SK-N-MC (cell line): ENCODE measurements at regions not wholly inside any gene's neighbourhood (a gene's known extent, or its start where the extent isn't known, plus 50 kb on each side); places are given as distances from the start of the nearest gene placed in this dataset.

Source experiments
- DNase-seq: peaks from one replicate; pipeline ENCODE4 v3.0.0-alpha.2; 2011; ENCODE audit warnings: low read depth, low spot score
- H3K27ac ChIP-seq: fragments of 200-600 bp; sonication (generic); 2 replicates; pipeline ENCODE4 v1.5.1; 2016; ENCODE audit warnings: mixed run types
- H3K36me3 ChIP-seq: fragments of 200-600 bp; sonication (generic); 2 replicates; pipeline ENCODE4 v1.6.1; 2017; ENCODE audit warnings: antibody characterized with exemption, low read length, mixed read lengths; ENCODE audit not compliant: insufficient read depth
- H3K4me3 ChIP-seq: fragments of 200-600 bp; sonication (generic); 2 replicates; pipeline ENCODE4 v1.5.1; 2016
- H3K9ac ChIP-seq: fragments of 200-600 bp; sonication (generic); 2 replicates; pipeline ENCODE4 v1.8.0; 2017; ENCODE audit warnings: mixed run types, mixed read lengths; ENCODE audit not compliant: insufficient read length
- H3K9me3 ChIP-seq: fragments of 200-600 bp; sonication (generic); 2 replicates; pipeline ENCODE4 v1.6.1; 2017; ENCODE audit warnings: low read depth, mild to moderate bottlenecking, antibody characterized with exemption, low read length, moderate library complexity, mixed read lengths
- EZH2 ChIP-seq: fragments of 200-600 bp; sonication (generic); IDR thresholded peaks from one replicate; pipeline ENCODE4 v1.6.1; 2017; ENCODE audit warnings: antibody characterized with exemption
- FOXP2 ChIP-seq: optimal IDR thresholded peaks from 2 replicates; pipeline ENCODE3; 2011; ENCODE audit warnings: mild to moderate bottlenecking, moderate library complexity; ENCODE audit not compliant: insufficient read depth; ENCODE audit errors: extremely low read length, control extremely low read depth
- POLR2AphosphoS5 ChIP-seq: IDR thresholded peaks from 2 replicates; pipeline ENCODE4 v1.6.1; 2012; ENCODE audit warnings: mild to moderate bottlenecking, low read depth, low read length, borderline replicate concordance

DNA sequence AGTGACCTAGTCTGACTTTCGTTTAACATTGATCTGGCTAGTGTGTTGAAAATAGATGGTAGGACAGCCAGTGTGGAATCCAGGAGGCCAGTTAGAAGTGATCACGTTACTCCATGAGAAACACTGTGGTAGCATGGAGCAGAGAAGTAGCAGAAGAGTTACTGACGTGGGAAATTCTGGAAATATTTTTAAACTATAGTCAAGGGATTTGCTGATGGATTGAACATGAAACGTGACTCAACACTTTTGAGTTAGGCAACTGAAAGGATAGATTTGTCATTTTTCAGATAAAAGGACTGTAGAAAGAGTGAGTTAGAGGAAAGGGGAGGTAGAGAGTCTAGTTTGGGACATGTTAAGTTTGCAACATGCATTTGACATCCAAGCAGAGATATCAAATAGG is 130.4 kb downstream of the IRS1 start:
- DNase-seq, result no peak
- H3K4me3 ChIP-seq, result no peak overlapping the region
- H3K9me3 ChIP-seq, result no peaks in the 10 kb centered on the region
- H3K27ac ChIP-seq, result no peak overlapping the region
- no peak for TF ChIP-seq POLR2AphosphoS5
- TF ChIP-seq FOXP2, result no peak
- TF ChIP-seq EZH2, result no peak
- H3K36me3 ChIP-seq, result no peaks in the 10 kb centered on the region
- H3K9ac ChIP-seq, result no peak overlapping the region

DNA sequence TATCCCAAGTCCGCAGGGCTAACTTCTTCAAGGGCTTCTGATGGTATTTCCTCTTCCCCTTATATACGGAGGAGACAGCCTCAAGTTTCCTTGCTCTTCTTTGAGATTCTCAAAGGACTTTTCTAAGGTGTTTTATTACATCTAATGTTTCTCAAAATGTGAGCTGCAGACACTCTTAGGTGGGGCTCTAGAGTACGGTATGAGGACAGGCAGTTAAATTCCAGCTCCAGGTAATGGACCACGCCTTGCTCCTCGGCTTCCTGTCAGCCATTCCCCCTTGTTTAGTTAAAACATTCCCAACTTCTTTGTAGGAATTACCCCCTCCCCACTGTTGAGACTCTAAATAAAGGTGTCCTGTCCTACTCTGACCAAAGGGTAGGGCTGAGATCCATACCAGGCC is 131.9 kb downstream of the IRS1 start:
- Histone ChIP-seq H3K9ac (no peak overlapping the region), H3K9me3 (no peaks in the 10 kb centered on the region), H3K4me3 (no peak overlapping the region), H3K36me3 (no peaks in the 10 kb centered on the region), H3K27ac (no peak overlapping the region)
- no peak for DNase-seq
- TF ChIP-seq EZH2 (no peak), FOXP2 (no peak), POLR2AphosphoS5 (no peak)

DNA sequence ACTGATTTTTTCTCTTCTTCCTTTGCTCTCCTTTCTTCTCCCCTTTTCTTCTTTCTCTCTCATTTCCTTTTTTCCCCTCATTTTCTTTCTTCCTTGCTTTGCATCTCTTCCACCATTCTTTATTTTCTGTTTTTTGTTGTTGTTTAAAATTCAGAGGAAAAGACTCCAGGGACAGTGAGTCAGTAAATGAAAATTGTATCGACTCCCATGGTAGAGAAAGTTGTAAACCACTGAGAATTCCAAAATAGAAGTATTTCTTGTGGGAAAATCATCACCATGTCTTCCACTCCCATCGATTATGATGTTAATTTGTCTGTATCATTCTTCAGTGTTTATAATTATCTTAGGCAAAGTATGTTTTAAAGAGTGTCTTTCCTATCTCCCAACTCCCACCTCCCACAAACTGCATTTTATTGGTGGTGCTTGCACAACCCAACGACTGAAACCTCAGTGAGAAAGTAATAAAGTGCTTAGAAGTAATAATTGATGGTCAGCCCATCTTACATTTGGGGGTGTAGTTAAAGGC is 134.3 kb downstream of the IRS1 start:
- Histone ChIP-seq H3K9me3 (no peaks in the 10 kb centered on the region), H3K36me3 (no peaks in the 10 kb centered on the region), H3K9ac (no peak overlapping the region), H3K4me3 (no peak overlapping the region), H3K27ac (no peak overlapping the region)
- no peak for DNase-seq
- TF ChIP-seq FOXP2 (no peak), POLR2AphosphoS5 (no peak)

DNA sequence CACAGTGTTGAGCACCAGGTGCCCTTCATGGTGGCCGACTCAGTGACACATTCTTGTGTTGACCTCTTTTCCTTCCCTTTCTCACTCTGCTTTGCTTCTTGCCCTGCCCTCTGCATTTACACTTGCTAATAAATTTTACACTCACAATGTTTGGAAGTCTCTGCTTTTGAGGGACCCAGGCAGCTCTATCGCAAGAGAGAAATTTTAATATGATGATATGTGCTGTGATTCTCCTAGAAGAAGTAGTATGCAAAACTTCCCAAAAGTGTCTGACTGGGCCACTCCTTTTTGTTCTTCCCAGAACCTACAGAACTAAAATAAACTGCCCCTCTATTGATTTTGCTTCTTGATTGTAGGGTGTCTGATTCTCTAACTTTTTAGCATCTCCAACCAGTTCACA is 135.0 kb downstream of the IRS1 start:
- no peaks in the 10 kb centered on the region for H3K9me3 ChIP-seq
- no peaks in the 10 kb centered on the region for H3K36me3 ChIP-seq
- no peak overlapping the region for H3K9ac ChIP-seq
- TF ChIP-seq EZH2, result no peak
- no peak for TF ChIP-seq POLR2AphosphoS5
- TF ChIP-seq FOXP2, result no peak
- no peak overlapping the region for H3K27ac ChIP-seq
- H3K4me3 ChIP-seq, result no peak overlapping the region
- DNase-seq, result no peak

DNA sequence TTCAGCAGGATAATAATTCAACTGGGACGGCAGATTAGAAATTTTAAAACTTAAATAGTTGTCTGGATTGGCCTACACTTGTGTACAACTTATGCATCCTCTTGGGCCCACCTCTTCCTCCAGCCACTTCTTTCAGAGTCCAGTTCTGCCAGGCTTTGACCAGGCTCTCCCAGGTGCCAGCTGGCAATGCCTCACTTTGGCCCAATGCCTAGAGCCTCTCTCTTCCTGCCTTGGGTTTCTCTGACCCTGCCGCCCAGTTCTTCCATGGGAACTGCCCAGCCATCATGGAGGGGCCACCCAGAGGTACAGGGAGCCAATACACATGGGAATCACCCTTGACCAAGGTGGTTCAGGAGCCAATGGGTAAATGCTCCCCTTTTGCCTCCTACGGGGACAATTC is 135.5 kb downstream of the IRS1 start:
- no peak overlapping the region for H3K4me3 ChIP-seq
- DNase-seq, result no peak
- TF ChIP-seq EZH2, result no peak
- TF ChIP-seq POLR2AphosphoS5, result no peak
- no peak for TF ChIP-seq FOXP2
- H3K9ac ChIP-seq, result no peak overlapping the region
- H3K27ac ChIP-seq, result no peak overlapping the region
- H3K36me3 ChIP-seq, result no peaks in the 10 kb centered on the region
- H3K9me3 ChIP-seq, result no peaks in the 10 kb centered on the region

DNA sequence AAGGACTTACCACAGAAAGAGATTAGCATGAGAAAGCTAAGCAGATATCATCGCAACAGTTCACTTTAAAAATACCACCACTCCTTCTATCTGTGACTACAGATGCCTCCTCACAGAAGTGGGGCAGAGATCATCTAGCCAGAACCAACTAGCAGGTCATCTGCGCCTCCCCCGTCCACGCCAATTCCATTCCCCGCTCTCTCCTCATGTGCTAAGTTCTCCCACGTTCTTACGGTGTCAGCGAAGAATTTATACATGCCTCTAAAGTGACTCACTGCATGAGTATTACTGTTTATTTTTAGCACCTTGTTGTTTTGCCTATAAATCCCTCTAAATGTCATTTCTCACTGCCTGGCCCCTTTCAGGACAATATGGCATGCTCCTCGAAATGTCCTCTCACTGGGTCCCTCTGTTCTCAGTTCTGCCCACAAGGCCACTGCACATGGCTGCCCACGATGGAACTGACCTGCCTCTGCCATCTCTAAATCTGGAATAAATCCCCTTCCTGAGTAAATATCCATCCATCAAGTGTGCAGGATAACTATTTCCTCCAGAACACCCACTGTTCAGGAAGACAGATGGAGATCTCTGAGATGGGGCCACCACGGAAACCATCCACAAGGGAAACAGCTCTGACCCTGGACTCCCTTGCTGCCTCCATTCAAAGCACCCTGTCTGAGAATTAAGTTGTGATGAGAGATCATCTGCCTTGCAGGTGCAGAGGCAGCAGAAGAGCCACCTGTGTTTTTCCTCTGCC is 137.7 kb downstream of the IRS1 start:
- TF ChIP-seq POLR2AphosphoS5, result no peak
- TF ChIP-seq FOXP2, result no peak
- TF ChIP-seq EZH2, result no peak
- H3K4me3 ChIP-seq, result no peak overlapping the region
- H3K9me3 ChIP-seq, result no peaks in the 10 kb centered on the region
- H3K27ac ChIP-seq, result no peak overlapping the region
- H3K9ac ChIP-seq, result no peak overlapping the region
- no peaks in the 10 kb centered on the region for H3K36me3 ChIP-seq
- DNase-seq, result no peak

DNA sequence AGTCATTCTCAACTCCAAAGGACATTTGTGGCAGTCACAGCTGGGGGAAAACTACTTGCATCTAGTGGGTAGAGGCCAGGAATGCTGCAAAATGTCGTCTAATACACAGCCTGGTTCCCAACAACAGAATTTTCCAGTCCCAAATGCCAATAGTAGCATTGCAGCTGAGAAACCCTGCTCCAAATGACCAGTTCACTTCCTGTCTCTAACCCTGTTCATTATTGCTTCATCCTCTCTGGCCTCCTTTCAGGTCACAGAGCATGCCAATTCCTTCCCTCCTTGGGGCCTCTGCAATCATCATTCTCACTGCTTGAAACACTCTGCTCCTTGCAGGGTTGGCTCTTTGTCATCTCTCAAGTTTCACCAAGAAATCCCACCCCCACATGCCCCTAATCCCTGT is 139.1 kb downstream of the IRS1 start:
- no peaks in the 10 kb centered on the region for H3K36me3 ChIP-seq
- H3K27ac ChIP-seq, result no peak overlapping the region
- TF ChIP-seq FOXP2, result no peak
- no peaks in the 10 kb centered on the region for H3K9me3 ChIP-seq
- H3K4me3 ChIP-seq, result no peak overlapping the region
- no peak overlapping the region for H3K9ac ChIP-seq
- no peak for DNase-seq

DNA sequence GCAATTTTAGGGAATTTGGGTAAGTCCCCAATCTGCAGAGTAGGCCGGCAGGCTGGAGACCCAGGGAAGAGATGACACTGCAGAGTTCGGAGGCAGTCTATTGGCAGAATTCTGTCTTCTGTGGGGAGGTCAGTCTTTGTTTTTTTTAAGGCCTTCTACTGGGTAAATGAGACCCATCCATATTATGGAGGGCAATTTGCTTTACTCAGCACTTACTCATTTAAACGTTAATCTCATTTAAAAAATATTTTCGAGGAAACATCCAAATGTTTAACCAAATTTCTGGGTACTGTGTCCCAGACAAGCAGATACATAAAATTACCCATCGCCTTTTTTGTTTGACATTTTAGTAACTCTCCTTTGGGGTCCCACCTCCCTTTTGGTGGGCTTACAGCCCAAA is 139.5 kb downstream of the IRS1 start:
- TF ChIP-seq POLR2AphosphoS5, result no peak
- TF ChIP-seq FOXP2, result no peak
- no peak overlapping the region for H3K27ac ChIP-seq
- H3K4me3 ChIP-seq, result no peak overlapping the region

DNA sequence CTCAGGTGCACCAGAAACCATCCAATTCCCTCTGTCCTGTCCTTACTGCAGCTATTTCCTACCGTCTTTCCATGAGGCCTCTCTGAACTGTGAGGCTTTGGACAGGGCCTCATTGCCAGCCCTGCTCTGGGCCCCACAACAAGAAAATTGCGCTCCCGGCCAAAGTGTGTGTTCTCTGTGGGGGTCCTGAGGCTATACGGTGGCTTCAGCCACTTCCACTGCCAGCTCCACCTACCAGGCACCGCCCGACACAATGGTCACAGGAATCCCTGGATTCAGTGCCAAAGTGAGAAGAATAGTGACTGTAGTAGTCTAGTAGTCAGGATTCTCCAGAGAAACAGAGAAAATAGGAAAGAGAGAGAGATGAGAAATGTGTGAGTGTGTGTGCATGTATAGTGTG is 140.2 kb downstream of the IRS1 start:
- no peak for TF ChIP-seq POLR2AphosphoS5
- TF ChIP-seq FOXP2, result no peak
- no peak for TF ChIP-seq EZH2
- no peak overlapping the region for H3K27ac ChIP-seq

More for the DNA sequence above, 139.5 kb downstream of the IRS1 start:
- no peak for DNase-seq
- no peak overlapping the region for H3K9ac ChIP-seq
- no peaks in the 10 kb centered on the region for H3K36me3 ChIP-seq
- no peaks in the 10 kb centered on the region for H3K9me3 ChIP-seq

DNA sequence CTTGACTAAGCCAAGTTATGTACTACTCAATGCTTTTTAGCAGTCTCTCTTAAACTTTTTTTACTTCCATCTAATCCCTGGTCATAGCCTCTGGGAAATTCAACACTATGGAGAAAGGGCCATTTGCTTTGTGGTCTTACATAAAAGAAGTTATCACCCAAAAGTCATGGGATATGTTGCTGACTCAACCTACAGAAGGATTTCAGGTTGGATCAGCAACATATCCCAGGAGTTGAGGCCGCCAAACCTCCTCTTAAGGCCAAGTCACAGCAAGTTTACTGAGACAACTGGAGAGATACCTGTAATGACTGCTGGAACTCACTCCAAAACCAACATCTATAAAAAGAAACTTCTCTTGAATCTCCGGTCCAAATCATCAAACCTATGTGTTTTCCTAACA is 141.1 kb downstream of the IRS1 start:
- H3K9ac ChIP-seq, result no peak overlapping the region
- no peak overlapping the region for H3K4me3 ChIP-seq
- no peaks in the 10 kb centered on the region for H3K9me3 ChIP-seq
- DNase-seq, result no peak
- H3K27ac ChIP-seq, result no peak overlapping the region
- H3K36me3 ChIP-seq, result no peaks in the 10 kb centered on the region
- TF ChIP-seq EZH2 (no peak), POLR2AphosphoS5 (no peak), FOXP2 (no peak)

More for the DNA sequence above, 140.2 kb downstream of the IRS1 start:
- no peaks in the 10 kb centered on the region for H3K9me3 ChIP-seq
- H3K36me3 ChIP-seq, result no peaks in the 10 kb centered on the region
- no peak overlapping the region for H3K9ac ChIP-seq
- H3K4me3 ChIP-seq, result no peak overlapping the region
- no peak for DNase-seq
